WTC11 (cell line): ENCODE measurements at regions not wholly inside any gene's neighbourhood (a gene's known extent, or its start where the extent isn't known, plus 50 kb on each side); places are given as distances from the start of the nearest gene placed in this dataset.

Source experiments
- ATAC-seq: fragments of 200-7000 bp; cut with Tn5 transposase; 2 replicates; pipeline ENCODE4 v1.10.0; 2021; ENCODE audit warnings: mild to moderate bottlenecking, moderate library complexity
- CTCF ChIA-PET: fragments of 300-600 bp; sonication (Branson Sonifier 250); formaldehyde crosslinking; loops from one replicate; lab custom pipeline; 2021; ENCODE audit warnings: antibody characterized with exemption; lab: Charles Lee
- POLR2A ChIA-PET: fragments of 350-600 bp; sonication (Branson Sonifier 250); formaldehyde crosslinking; loops from one replicate; lab custom pipeline; 2021; ENCODE audit warnings: antibody characterized with exemption; lab: Charles Lee
- DNase-seq: peaks from one replicate; pipeline ENCODE4 v3.0.0; 2021; ENCODE audit warnings: low spot score
- H3K27ac Mint-ChIP-seq: 2 replicates; pipeline ENCODE4 v1.8.0; 2021; ENCODE audit warnings: mixed read lengths
- H3K27me3 Mint-ChIP-seq: 2 replicates; pipeline ENCODE4 v1.8.0; 2021; ENCODE audit warnings: low read depth, mild to moderate bottlenecking, moderate library complexity, mixed read lengths
- H3K36me3 Mint-ChIP-seq: 2 replicates; pipeline ENCODE4 v1.8.0; 2021; ENCODE audit warnings: mixed read lengths
- H3K4me1 Mint-ChIP-seq: 2 replicates; pipeline ENCODE4 v1.8.0; 2022; ENCODE audit warnings: mixed read lengths
- H3K4me3 Mint-ChIP-seq: 2 replicates; pipeline ENCODE4 v1.8.0; 2021; ENCODE audit warnings: mild to moderate bottlenecking, moderate library complexity, mixed read lengths
- H3K9me3 Mint-ChIP-seq: 2 replicates; pipeline ENCODE4 v1.8.0; 2021; ENCODE audit warnings: mixed read lengths
- ARID4B ChIP-seq: sonication (generic); formaldehyde crosslinking; IDR thresholded peaks from 2 replicates; pipeline ENCODE4 v1.8.0; 2023; ENCODE audit warnings: missing genetic modification reagents, mild to moderate bottlenecking, borderline replicate concordance
- ATF1 ChIP-seq: sonication (generic); formaldehyde crosslinking; IDR thresholded peaks from 2 replicates; pipeline ENCODE4 v1.8.1; 2023; ENCODE audit warnings: mild to moderate bottlenecking, moderate library complexity, missing genetic modification reagents
- CREM ChIP-seq: sonication (generic); formaldehyde crosslinking; IDR thresholded peaks from 2 replicates; pipeline ENCODE4 v1.8.1; 2022; ENCODE audit warnings: mild to moderate bottlenecking, missing genetic modification reagents, moderate library complexity
- ETV6 ChIP-seq: sonication (generic); formaldehyde crosslinking; IDR thresholded peaks from 2 replicates; pipeline ENCODE4 v1.8.1; 2022; ENCODE audit warnings: mild to moderate bottlenecking, missing genetic modification reagents
- FOXP1 ChIP-seq: sonication (generic); formaldehyde crosslinking; IDR thresholded peaks from 2 replicates; pipeline ENCODE4 v1.8.0; 2022; ENCODE audit warnings: missing genetic modification reagents, mild to moderate bottlenecking, moderate library complexity, borderline replicate concordance
- JAZF1 ChIP-seq: fragments of 250-450 bp; sonication (Bioruptor Pico); IDR thresholded peaks from 2 replicates; pipeline ENCODE4 v1.9.0; 2021; ENCODE audit warnings: moderate library complexity, mild to moderate bottlenecking, inconsistent platforms
- MXD4 ChIP-seq: fragments of 250-450 bp; sonication (Bioruptor Pico); IDR thresholded peaks from 2 replicates; pipeline ENCODE4 v1.8.0; 2021; ENCODE audit warnings: mild to moderate bottlenecking, moderate library complexity, borderline replicate concordance
- MYBL2 ChIP-seq: sonication (generic); formaldehyde crosslinking; IDR thresholded peaks from 2 replicates; pipeline ENCODE4 v1.8.1; 2023; ENCODE audit warnings: mild to moderate bottlenecking, moderate library complexity, missing genetic modification reagents
- NR1H2 ChIP-seq: sonication (generic); formaldehyde crosslinking; IDR thresholded peaks from 2 replicates; pipeline ENCODE4 v1.9.0; 2021; ENCODE audit warnings: mild to moderate bottlenecking, moderate library complexity, missing genetic modification reagents
- OVOL2 ChIP-seq: fragments of 250-450 bp; sonication (Bioruptor Pico); IDR thresholded peaks from 2 replicates; pipeline ENCODE4 v1.9.0; 2021; ENCODE audit warnings: mild to moderate bottlenecking, borderline replicate concordance
- ZBTB21 ChIP-seq: sonication (generic); formaldehyde crosslinking; IDR thresholded peaks from 2 replicates; pipeline ENCODE4 v1.8.1; 2023; ENCODE audit warnings: mild to moderate bottlenecking, missing genetic modification reagents, borderline replicate concordance
- ZBTB43 ChIP-seq: sonication (generic); formaldehyde crosslinking; IDR thresholded peaks from 2 replicates; pipeline ENCODE4 v1.8.1; 2023; ENCODE audit warnings: mild to moderate bottlenecking, missing genetic modification reagents
- ZNF512 ChIP-seq: sonication (generic); formaldehyde crosslinking; IDR thresholded peaks from 2 replicates; pipeline ENCODE4 v1.8.1; 2022; ENCODE audit warnings: missing genetic modification reagents, borderline replicate concordance
- ZNF671 ChIP-seq: fragments of 250-450 bp; sonication (Bioruptor Pico); IDR thresholded peaks from 2 replicates; pipeline ENCODE4 v1.8.0; 2021; ENCODE audit warnings: mild to moderate bottlenecking
- TF ChIP-seq, protein P1 (sequence below): sonication (generic); formaldehyde crosslinking; IDR thresholded peaks from 2 replicates; pipeline ENCODE4 v1.8.0; 2022; ENCODE audit warnings: mild to moderate bottlenecking, missing genetic modification reagents
- TF ChIP-seq, protein P2 (sequence below): fragments of 250-450 bp; sonication (Bioruptor Pico); IDR thresholded peaks from 2 replicates; pipeline ENCODE4 v1.9.0; 2021; ENCODE audit warnings: mild to moderate bottlenecking, borderline replicate concordance
- TF ChIP-seq, protein P3 (sequence below): sonication (generic); formaldehyde crosslinking; conservative IDR thresholded peaks from 2 replicates; pipeline ENCODE4 v1.8.1; 2023; ENCODE audit warnings: mild to moderate bottlenecking, low read depth, missing genetic modification reagents, moderate library complexity

GRCh38 chr2:149816756-149817551 is 229.4 kb upstream of the MMADHC start:
- peaks cover 10% of the 10 kb centered on the region for H3K4me1 Mint-ChIP-seq
- H3K27me3 Mint-ChIP-seq = no peaks in the 10 kb centered on the region
- H3K36me3 Mint-ChIP-seq = no peaks in the 10 kb centered on the region
- ATAC-seq = no peak
- no peak for TF ChIP-seq ZBTB43
- no peak for TF ChIP-seq ATF1 (CRISPR knock-in tag)
- TF ChIP-seq ZNF671 (CRISPR knock-in tag) = no peak
- TF ChIP-seq, protein P1, sequence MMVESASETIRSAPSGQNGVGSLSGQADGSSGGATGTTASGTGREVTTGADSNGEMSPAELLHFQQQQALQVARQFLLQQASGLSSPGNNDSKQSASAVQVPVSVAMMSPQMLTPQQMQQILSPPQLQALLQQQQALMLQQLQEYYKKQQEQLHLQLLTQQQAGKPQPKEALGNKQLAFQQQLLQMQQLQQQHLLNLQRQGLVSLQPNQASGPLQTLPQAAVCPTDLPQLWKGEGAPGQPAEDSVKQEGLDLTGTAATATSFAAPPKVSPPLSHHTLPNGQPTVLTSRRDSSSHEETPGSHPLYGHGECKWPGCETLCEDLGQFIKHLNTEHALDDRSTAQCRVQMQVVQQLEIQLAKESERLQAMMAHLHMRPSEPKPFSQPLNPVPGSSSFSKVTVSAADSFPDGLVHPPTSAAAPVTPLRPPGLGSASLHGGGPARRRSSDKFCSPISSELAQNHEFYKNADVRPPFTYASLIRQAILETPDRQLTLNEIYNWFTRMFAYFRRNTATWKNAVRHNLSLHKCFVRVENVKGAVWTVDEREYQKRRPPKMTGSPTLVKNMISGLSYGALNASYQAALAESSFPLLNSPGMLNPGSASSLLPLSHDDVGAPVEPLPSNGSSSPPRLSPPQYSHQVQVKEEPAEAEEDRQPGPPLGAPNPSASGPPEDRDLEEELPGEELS (CRISPR knock-in tag) = no peak
- TF ChIP-seq, protein P2, sequence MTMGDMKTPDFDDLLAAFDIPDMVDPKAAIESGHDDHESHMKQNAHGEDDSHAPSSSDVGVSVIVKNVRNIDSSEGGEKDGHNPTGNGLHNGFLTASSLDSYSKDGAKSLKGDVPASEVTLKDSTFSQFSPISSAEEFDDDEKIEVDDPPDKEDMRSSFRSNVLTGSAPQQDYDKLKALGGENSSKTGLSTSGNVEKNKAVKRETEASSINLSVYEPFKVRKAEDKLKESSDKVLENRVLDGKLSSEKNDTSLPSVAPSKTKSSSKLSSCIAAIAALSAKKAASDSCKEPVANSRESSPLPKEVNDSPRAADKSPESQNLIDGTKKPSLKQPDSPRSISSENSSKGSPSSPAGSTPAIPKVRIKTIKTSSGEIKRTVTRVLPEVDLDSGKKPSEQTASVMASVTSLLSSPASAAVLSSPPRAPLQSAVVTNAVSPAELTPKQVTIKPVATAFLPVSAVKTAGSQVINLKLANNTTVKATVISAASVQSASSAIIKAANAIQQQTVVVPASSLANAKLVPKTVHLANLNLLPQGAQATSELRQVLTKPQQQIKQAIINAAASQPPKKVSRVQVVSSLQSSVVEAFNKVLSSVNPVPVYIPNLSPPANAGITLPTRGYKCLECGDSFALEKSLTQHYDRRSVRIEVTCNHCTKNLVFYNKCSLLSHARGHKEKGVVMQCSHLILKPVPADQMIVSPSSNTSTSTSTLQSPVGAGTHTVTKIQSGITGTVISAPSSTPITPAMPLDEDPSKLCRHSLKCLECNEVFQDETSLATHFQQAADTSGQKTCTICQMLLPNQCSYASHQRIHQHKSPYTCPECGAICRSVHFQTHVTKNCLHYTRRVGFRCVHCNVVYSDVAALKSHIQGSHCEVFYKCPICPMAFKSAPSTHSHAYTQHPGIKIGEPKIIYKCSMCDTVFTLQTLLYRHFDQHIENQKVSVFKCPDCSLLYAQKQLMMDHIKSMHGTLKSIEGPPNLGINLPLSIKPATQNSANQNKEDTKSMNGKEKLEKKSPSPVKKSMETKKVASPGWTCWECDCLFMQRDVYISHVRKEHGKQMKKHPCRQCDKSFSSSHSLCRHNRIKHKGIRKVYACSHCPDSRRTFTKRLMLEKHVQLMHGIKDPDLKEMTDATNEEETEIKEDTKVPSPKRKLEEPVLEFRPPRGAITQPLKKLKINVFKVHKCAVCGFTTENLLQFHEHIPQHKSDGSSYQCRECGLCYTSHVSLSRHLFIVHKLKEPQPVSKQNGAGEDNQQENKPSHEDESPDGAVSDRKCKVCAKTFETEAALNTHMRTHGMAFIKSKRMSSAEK (CRISPR knock-in tag) = no peak
- no peak for TF ChIP-seq MXD4 (CRISPR knock-in tag)
- no peak for TF ChIP-seq FOXP1 (CRISPR knock-in tag)
- TF ChIP-seq ZBTB21 (CRISPR knock-in tag) = no peak
- ChIA-PET POLR2A (no interaction called here), CTCF (no interaction called here)
- peaks cover 2% of the 10 kb centered on the region; the same call in 1 of the 2 replicates for H3K9me3 Mint-ChIP-seq
- no peak overlapping the region for H3K4me3 Mint-ChIP-seq
- no peak for DNase-seq
- H3K27ac Mint-ChIP-seq = no peak overlapping the region

DNA sequence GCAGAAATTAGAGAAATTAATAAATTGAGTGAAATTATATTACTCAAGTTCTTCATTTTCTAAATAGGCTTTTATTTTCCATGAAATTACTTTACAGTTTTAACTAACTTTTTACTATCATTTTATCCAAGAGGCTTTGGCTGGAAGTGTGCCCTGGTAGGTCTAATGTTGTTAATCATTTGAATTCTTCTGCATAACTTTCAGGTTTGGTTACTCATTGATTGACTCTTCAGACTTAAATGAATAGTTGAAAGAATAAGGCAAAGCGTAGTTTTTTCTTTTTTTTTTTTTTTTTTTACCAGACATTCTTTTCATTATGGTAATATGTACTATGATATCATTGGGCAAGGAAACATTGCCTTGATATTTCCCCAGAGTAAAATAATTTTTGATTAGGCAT is 228.4 kb upstream of the MMADHC start:
- no peak for ATAC-seq
- no peak for TF ChIP-seq CREM
- no peak for TF ChIP-seq ARID4B (CRISPR knock-in tag)
- no peak for TF ChIP-seq JAZF1 (CRISPR knock-in tag)
- no peak for TF ChIP-seq NR1H2
- TF ChIP-seq OVOL2 (CRISPR knock-in tag) = no peak
- no peak for TF ChIP-seq MYBL2
- TF ChIP-seq, protein P3, sequence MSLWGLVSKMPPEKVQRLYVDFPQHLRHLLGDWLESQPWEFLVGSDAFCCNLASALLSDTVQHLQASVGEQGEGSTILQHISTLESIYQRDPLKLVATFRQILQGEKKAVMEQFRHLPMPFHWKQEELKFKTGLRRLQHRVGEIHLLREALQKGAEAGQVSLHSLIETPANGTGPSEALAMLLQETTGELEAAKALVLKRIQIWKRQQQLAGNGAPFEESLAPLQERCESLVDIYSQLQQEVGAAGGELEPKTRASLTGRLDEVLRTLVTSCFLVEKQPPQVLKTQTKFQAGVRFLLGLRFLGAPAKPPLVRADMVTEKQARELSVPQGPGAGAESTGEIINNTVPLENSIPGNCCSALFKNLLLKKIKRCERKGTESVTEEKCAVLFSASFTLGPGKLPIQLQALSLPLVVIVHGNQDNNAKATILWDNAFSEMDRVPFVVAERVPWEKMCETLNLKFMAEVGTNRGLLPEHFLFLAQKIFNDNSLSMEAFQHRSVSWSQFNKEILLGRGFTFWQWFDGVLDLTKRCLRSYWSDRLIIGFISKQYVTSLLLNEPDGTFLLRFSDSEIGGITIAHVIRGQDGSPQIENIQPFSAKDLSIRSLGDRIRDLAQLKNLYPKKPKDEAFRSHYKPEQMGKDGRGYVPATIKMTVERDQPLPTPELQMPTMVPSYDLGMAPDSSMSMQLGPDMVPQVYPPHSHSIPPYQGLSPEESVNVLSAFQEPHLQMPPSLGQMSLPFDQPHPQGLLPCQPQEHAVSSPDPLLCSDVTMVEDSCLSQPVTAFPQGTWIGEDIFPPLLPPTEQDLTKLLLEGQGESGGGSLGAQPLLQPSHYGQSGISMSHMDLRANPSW (CRISPR knock-in tag) = no peak
- no peak for TF ChIP-seq ZNF512 (CRISPR knock-in tag)
- no peak for TF ChIP-seq ETV6
- no peaks in the 10 kb centered on the region for H3K27me3 Mint-ChIP-seq
- no peak overlapping the region for H3K4me3 Mint-ChIP-seq
- peaks cover 7% of the 10 kb centered on the region; the same call in 1 of the 2 replicates for H3K9me3 Mint-ChIP-seq
- no peaks in the 10 kb centered on the region for H3K36me3 Mint-ChIP-seq
- H3K27ac Mint-ChIP-seq = no peak overlapping the region
- no peak for DNase-seq
- ChIA-PET POLR2A (no interaction called here), CTCF (no interaction called here)
- H3K4me1 Mint-ChIP-seq = peaks cover 10% of the 10 kb centered on the region
